ENCODE measurements at regions not wholly inside any gene's neighbourhood (a gene's known extent, or its start where the extent isn't known, plus 50 kb on each side); places are given as distances from the start of the nearest gene placed in this dataset.

- no peak for DNase-seq
- Histone ChIP-seq H2BK20ac (ENCODE audit: low read depth, low read length, poor library complexity, severe bottlenecking) (no peak overlapping the region), H4K20me1 (ENCODE audit: control insufficient read depth, insufficient read depth, insufficient read length) (no peaks in the 10 kb centered on the region), H4K8ac (replicated peaks; ENCODE audit: insufficient read length, low read depth, low read length) (no peak overlapping the region), H3K4me2 (ENCODE audit: insufficient read depth, insufficient read length, low read length) (no peak overlapping the region), H3K23ac (ENCODE audit: insufficient read length, low read depth, low read length) (no peak overlapping the region), H3K18ac (ENCODE audit: insufficient read length, low read depth, low read length) (no peak overlapping the region), H3K9me3 (ENCODE audit: control insufficient read depth, low read depth, low read length) (no peaks in the 10 kb centered on the region), H4K5ac (ENCODE audit: insufficient read length, low read depth, low read length) (no peak overlapping the region), H3K27ac (ENCODE audit: insufficient read length, low read depth, low read length) (no peak overlapping the region), H4K91ac (ENCODE audit: insufficient read length, low read depth, low read length) (no peak overlapping the region), H3K79me2 (ENCODE audit: insufficient read depth, low read length) (no peaks in the 10 kb centered on the region), H2BK15ac (ENCODE audit: low read depth, low read length) (no peak overlapping the region), H3K79me1 (ENCODE audit: insufficient read depth, low read depth, low read length, poor library complexity, severe bottlenecking) (no peaks in the 10 kb centered on the region), H3K9ac (ENCODE audit: extremely low read depth, insufficient read length, low read length) (no peak overlapping the region), H3T11ph (ENCODE audit: low read length) (no peak overlapping the region), H3K4ac (ENCODE audit: low read depth, low read length) (no peak overlapping the region), H2BK5ac (ENCODE audit: insufficient read length, low read length) (no peak overlapping the region), H2BK120ac (ENCODE audit: low read depth, low read length, poor library complexity, severe bottlenecking) (no peak overlapping the region), H3K4me1 (ENCODE audit: insufficient read depth, low read length) (0 out of 2 replicates have a peak, but pooled peaks cover 3% of the 10 kb centered on the region), H3K23me2 (ENCODE audit: insufficient read length, low read depth, low read length, poor library complexity, severe bottlenecking) (no peaks in the 10 kb centered on the region), H3K56ac (ENCODE audit: insufficient read length, low read depth, low read length) (no peak overlapping the region), H2AK5ac (ENCODE audit: insufficient read length, low read length) (no peak overlapping the region), H2BK12ac (ENCODE audit: insufficient read length, low read depth, low read length) (no peak overlapping the region), H3K27me3 (ENCODE audit: insufficient read depth, low read length) (no peaks in the 10 kb centered on the region), H2AFZ (ENCODE audit: low read length) (no peak overlapping the region), H3K14ac (ENCODE audit: insufficient read depth, low read length) (no peak overlapping the region)
- TF ChIP-seq, protein P1, sequence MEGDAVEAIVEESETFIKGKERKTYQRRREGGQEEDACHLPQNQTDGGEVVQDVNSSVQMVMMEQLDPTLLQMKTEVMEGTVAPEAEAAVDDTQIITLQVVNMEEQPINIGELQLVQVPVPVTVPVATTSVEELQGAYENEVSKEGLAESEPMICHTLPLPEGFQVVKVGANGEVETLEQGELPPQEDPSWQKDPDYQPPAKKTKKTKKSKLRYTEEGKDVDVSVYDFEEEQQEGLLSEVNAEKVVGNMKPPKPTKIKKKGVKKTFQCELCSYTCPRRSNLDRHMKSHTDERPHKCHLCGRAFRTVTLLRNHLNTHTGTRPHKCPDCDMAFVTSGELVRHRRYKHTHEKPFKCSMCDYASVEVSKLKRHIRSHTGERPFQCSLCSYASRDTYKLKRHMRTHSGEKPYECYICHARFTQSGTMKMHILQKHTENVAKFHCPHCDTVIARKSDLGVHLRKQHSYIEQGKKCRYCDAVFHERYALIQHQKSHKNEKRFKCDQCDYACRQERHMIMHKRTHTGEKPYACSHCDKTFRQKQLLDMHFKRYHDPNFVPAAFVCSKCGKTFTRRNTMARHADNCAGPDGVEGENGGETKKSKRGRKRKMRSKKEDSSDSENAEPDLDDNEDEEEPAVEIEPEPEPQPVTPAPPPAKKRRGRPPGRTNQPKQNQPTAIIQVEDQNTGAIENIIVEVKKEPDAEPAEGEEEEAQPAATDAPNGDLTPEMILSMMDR (conservative IDR thresholded peaks at IDR 0.05) = no peak
- WGBS (ENCODE audit: extremely low coverage, insufficient read length, low lambda C conversion rate) = no CpG with 5 or more reads among the region's 3 CpGs
- Mint-ChIP-seq H3K4me3 (no peak overlapping the region), H3K4me1 (peaks cover 10 to 15% of the 10 kb centered on the region in 2 experiments), H3K27ac (no peak overlapping the region), H3K9me3 (no peaks in the 10 kb centered on the region; a peak in 1 of 5 replicates), H3K27me3 (ENCODE audit: low read depth) (no peaks in the 10 kb centered on the region), H3K36me3 (ENCODE audit: insufficient read depth in 1 of 3, low read depth in 3 of 3) (no peaks in the 10 kb centered on the region)
These were observed 125.3 kb upstream of the APCDD1 start for GRCh38 chr18:10329101-10329500.

All from H9 (cell line).